Fibroblast of skin of abdomen (primary cell): ENCODE measurements at regions not wholly inside any gene's neighbourhood (a gene's known extent, or its start where the extent isn't known, plus 50 kb on each side); places are given as distances from the start of the nearest gene placed in this dataset.
A peak's percentile ranks its signal among the peaks of the same experiment; 100 is the strongest.
"Not testable (repeated sequence)": the region's sequence is repeated elsewhere in the genome, so short reads cannot be mapped to it uniquely, and the experiment has no call there.

Experiments used
- DNase-seq: peaks from one replicate; pipeline ENCODE4 v3.0.0-alpha.2; 2013

GRCh38 chrX:115912372-115912897, 258.1 kb upstream of the AGTR2 start:
- DNase-seq = no peak

- no peak for DNase-seq
These were observed 257.0 kb upstream of the AGTR2 start for GRCh38 chrX:115913575-115913974.

GRCh38 chrX:115915625-115916024, 254.9 kb upstream of the AGTR2 start:
- DNase-seq = not testable (repeated sequence)

- DNase-seq = no peak
These were observed 241.1 kb upstream of the AGTR2 start for GRCh38 chrX:115929480-115929879.

- no peak for DNase-seq
These were observed 234.5 kb upstream of the AGTR2 start for GRCh38 chrX:115936008-115936407.

GRCh38 chrX:115939070-115939469, 231.5 kb upstream of the AGTR2 start:
- no peak for DNase-seq

GRCh38 chrX:115939636-115940160, 230.8 kb upstream of the AGTR2 start:
- DNase-seq = no peak

- no peak for DNase-seq
These were observed 230.2 kb upstream of the AGTR2 start for GRCh38 chrX:115940348-115940747.

- DNase-seq = no peak
These were observed 229.6 kb upstream of the AGTR2 start for GRCh38 chrX:115940888-115941332.

GRCh38 chrX:115941388-115941787, 229.2 kb upstream of the AGTR2 start:
- no peak for DNase-seq

- DNase-seq = no peak
These were observed 224.5 kb upstream of the AGTR2 start for GRCh38 chrX:115946059-115946458.

- DNase-seq = no peak
These were observed 222.3 kb upstream of the AGTR2 start for GRCh38 chrX:115948018-115948923.

GRCh38 chrX:115949900-115950822, 220.4 kb upstream of the AGTR2 start:
- DNase-seq = no peak

- no peak for DNase-seq
These were observed 218.0 kb upstream of the AGTR2 start for GRCh38 chrX:115952417-115953092.

- DNase-seq = no peak
These were observed 212.6 kb upstream of the AGTR2 start for GRCh38 chrX:115957862-115958490.

GRCh38 chrX:115958687-115959359, 211.7 kb upstream of the AGTR2 start:
- DNase-seq = no peak

GRCh38 chrX:115960440-115961084, 210.0 kb upstream of the AGTR2 start:
- no peak for DNase-seq

- DNase-seq = no peak
These were observed 203.6 kb upstream of the AGTR2 start for GRCh38 chrX:115966920-115967319.

- peak; percentile 9 for DNase-seq
These were observed 201.9 kb upstream of the AGTR2 start for GRCh38 chrX:115968436-115969252.

- no peak for DNase-seq
These were observed 199.8 kb upstream of the AGTR2 start for GRCh38 chrX:115970718-115971117.
